ENCODE measurements at regions not wholly inside any gene's neighbourhood (a gene's known extent, or its start where the extent isn't known, plus 50 kb on each side); places are given as distances from the start of the nearest gene placed in this dataset.
"Not testable (repeated sequence)": the region's sequence is repeated elsewhere in the genome, so short reads cannot be mapped to it uniquely, and the experiment has no call there.

GRCh38 chr2:190584980-190585661 is 50.6 kb upstream of the NEMP2 start:
- DNase-seq (no peak), ATAC-seq (no peak)

- ATAC-seq: no peak
Measured at GRCh38 chr2:190587106-190587505, 52.6 kb upstream of the NEMP2 start.

GRCh38 chr2:190589008-190589407 is 54.5 kb upstream of the NEMP2 start:
- DNase-seq: no peak
- peak; percentile 52 for ATAC-seq

More at GRCh38 chr2:190587106-190587505, 52.6 kb upstream of the NEMP2 start:
- DNase-seq: no peak

- DNase-seq: no peak
- no peak for ATAC-seq
Measured at GRCh38 chr2:190591437-190591836, 56.9 kb upstream of the NEMP2 start.

GRCh38 chr2:190592831-190593230 is 56.1 kb upstream of the NAB1 start:
- ATAC-seq (no peak), DNase-seq (no peak)

GRCh38 chr2:190595879-190596278 is 53.0 kb upstream of the NAB1 start:
- ATAC-seq, DNase-seq: not testable (repeated sequence)

GRCh38 chr2:190596993-190597392 is 51.9 kb upstream of the NAB1 start:
- DNase-seq (no peak), ATAC-seq (no peak)

- DNase-seq: no peak
- ATAC-seq: no peak
Measured at GRCh38 chr2:190598621-190599020, 50.3 kb upstream of the NAB1 start.

- ATAC-seq (no peak), DNase-seq (no peak)
Measured at GRCh38 chr2:190599073-190599472, 49.8 kb upstream of the NAB1 start.

Measured in stimulated activated naive CD8-positive, alpha-beta T cell treated with anti-CD3 and anti-CD28 coated beads, Interleukin-15, Interleukin-2, amounts not matched to agents 100 U/mL and 50 U/mL, for 24 hours (primary cell).